Keratinocyte (primary cell): ENCODE measurements at regions not wholly inside any gene's neighbourhood (a gene's known extent, or its start where the extent isn't known, plus 50 kb on each side); places are given as distances from the start of the nearest gene placed in this dataset.

ENCODE experiments used
- DNase-seq: peaks from one replicate; pipeline ENCODE4 v3.0.0-alpha.2; 2011; ENCODE audit warnings: low read depth, missing footprints, low spot score
- FAIRE-seq: peaks from 2 replicates; lab custom pipeline; 2011; peaks lifted over from hg19 to GRCh38; lab: Jason Lieb, UNC
- H2AFZ ChIP-seq: 2 replicates; pipeline ENCODE4 v1.6.0; 2012; ENCODE audit warnings: low read length, control low read depth, inconsistent platforms; ENCODE audit not compliant: control insufficient read depth
- H3K27ac ChIP-seq: 2 replicates; pipeline ENCODE4 v1.5.1; 2011; ENCODE audit warnings: low read length; ENCODE audit not compliant: control insufficient read depth, insufficient read depth
- H3K27me3 ChIP-seq: 3 replicates; pipeline ENCODE4 v1.6.0; 2011; ENCODE audit warnings: low read length; ENCODE audit not compliant: control insufficient read depth, insufficient read depth; ENCODE audit errors: extremely low read depth
- H3K36me3 ChIP-seq, 2 experiments: 2 replicates in 1 of 2; 3 replicates in 1 of 2; pipeline ENCODE4 v1.5.1; 2011; ENCODE audit warnings: low read length in 2 of 2, mild to moderate bottlenecking in 1 of 2; ENCODE audit not compliant: control insufficient read depth in 2 of 2, insufficient read depth in 2 of 2; ENCODE audit errors: extremely low read depth in 1 of 2
- H3K4me1 ChIP-seq: 3 replicates; pipeline ENCODE4 v1.5.1; 2011; ENCODE audit warnings: low read length; ENCODE audit not compliant: control insufficient read depth, insufficient read depth; ENCODE audit errors: extremely low read depth
- H3K4me2 ChIP-seq: 3 replicates; pipeline ENCODE4 v1.6.0; 2011; ENCODE audit warnings: low read depth, low read length; ENCODE audit not compliant: control insufficient read depth, insufficient read depth; ENCODE audit errors: extremely low read depth
- H3K4me3 ChIP-seq, 3 experiments: fragments of 200-600 bp in 1 of 3; sonication (generic) in 1 of 3; 2 replicates in 2 of 3; 3 replicates in 1 of 3; pipeline ENCODE4 v1.5.1; 2011 to 2016; ENCODE audit warnings: low read length in 3 of 3, mild to moderate bottlenecking in 3 of 3, control low read depth in 2 of 3, inconsistent platforms in 1 of 3, low read depth in 1 of 3, mixed read lengths in 1 of 3, mixed run types in 1 of 3, moderate library complexity in 1 of 3; ENCODE audit not compliant: control insufficient read depth in 2 of 3, insufficient read depth in 2 of 3; ENCODE audit errors: extremely low read depth in 1 of 3
- H3K79me2 ChIP-seq: 2 replicates; pipeline ENCODE4 v1.6.0; 2012; ENCODE audit warnings: low read length; ENCODE audit not compliant: control insufficient read depth, insufficient read depth
- H3K9ac ChIP-seq: 3 replicates; pipeline ENCODE4 v1.6.0; 2011; ENCODE audit warnings: low read length; ENCODE audit not compliant: control insufficient read depth, insufficient read depth; ENCODE audit errors: extremely low read depth
- H3K9me1 ChIP-seq: 3 replicates; pipeline ENCODE4 v1.6.0; 2011; ENCODE audit warnings: low read length; ENCODE audit not compliant: control insufficient read depth, insufficient read depth; ENCODE audit errors: extremely low read depth
- H3K9me3 ChIP-seq: 2 replicates; pipeline ENCODE4 v1.5.1; 2012; ENCODE audit warnings: low read depth, low read length; ENCODE audit not compliant: control insufficient read depth
- H4K20me1 ChIP-seq: 3 replicates; pipeline ENCODE4 v1.6.0; 2011; ENCODE audit warnings: low read length; ENCODE audit not compliant: control insufficient read depth, insufficient read depth; ENCODE audit errors: extremely low read depth
- EZH2 ChIP-seq: IDR thresholded peaks from one replicate; pipeline ENCODE4 v1.6.1; 2012; ENCODE audit warnings: inconsistent platforms, mild to moderate bottlenecking, low read length, moderate library complexity
- dilution Hi-C: fragments of 300-500 bp; cut with MboI; formaldehyde crosslinking; loops from one replicate; pipeline ENCODE4 v1.7.0; 2020; ENCODE audit warnings: low sequenced_read_pairs; ENCODE audit not compliant: extremely low pct_ligation_motif_present
- TF ChIP-seq, protein P1 (sequence below), 3 experiments: IDR thresholded peaks in 1 of 3; conservative IDR thresholded peaks in 1 of 3; optimal IDR thresholded peaks in 1 of 3; 2 replicates in 2 of 3; 3 replicates in 1 of 3; pipeline versions ENCODE3 to v1.5.1; 2011; ENCODE audit warnings: low read length in 3 of 3, mild to moderate bottlenecking in 3 of 3, moderate library complexity in 2 of 3, control low read depth in 1 of 3, inconsistent platforms in 1 of 3; ENCODE audit not compliant: insufficient read depth in 2 of 3; ENCODE audit errors: extremely low read depth in 1 of 3

DNA sequence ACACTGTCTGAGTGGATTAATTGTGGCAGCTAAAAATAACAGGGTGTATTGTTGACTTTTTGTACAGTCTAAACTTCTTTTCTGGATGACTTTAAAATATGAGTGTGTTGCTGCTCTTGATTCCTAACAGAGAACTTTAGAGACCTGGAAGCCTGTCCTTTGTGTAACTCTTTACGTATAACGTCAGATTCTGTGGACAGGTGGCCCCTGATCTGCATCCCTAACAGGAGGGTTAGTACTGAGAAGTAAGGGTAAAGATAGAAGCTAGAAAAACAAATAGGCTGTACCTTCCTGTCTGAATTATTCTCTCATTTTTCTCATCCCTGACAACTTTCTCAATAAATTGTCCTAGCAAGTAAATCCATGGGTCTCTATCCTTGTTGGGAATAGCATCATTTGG lies 105.7 kb upstream of the LIMCH1 start:
- Histone ChIP-seq H3K9me1 (no peaks in the 10 kb centered on the region), H4K20me1 (no peaks in the 10 kb centered on the region), H3K27ac (no peak overlapping the region), H3K9me3 (no peaks in the 10 kb centered on the region), H3K9ac (no peak overlapping the region), H3K27me3 (no peaks in the 10 kb centered on the region), H3K36me3 (no peaks in the 10 kb centered on the region), H3K4me3 (no peak overlapping the region), H3K79me2 (no peaks in the 10 kb centered on the region), H3K4me1 (no peaks in the 10 kb centered on the region), H2AFZ (no peak overlapping the region), H3K4me2 (no peak overlapping the region)
- DNase-seq: no peak
- TF ChIP-seq, protein P1, sequence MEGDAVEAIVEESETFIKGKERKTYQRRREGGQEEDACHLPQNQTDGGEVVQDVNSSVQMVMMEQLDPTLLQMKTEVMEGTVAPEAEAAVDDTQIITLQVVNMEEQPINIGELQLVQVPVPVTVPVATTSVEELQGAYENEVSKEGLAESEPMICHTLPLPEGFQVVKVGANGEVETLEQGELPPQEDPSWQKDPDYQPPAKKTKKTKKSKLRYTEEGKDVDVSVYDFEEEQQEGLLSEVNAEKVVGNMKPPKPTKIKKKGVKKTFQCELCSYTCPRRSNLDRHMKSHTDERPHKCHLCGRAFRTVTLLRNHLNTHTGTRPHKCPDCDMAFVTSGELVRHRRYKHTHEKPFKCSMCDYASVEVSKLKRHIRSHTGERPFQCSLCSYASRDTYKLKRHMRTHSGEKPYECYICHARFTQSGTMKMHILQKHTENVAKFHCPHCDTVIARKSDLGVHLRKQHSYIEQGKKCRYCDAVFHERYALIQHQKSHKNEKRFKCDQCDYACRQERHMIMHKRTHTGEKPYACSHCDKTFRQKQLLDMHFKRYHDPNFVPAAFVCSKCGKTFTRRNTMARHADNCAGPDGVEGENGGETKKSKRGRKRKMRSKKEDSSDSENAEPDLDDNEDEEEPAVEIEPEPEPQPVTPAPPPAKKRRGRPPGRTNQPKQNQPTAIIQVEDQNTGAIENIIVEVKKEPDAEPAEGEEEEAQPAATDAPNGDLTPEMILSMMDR (optimal IDR thresholded peaks at IDR 0.05 in 1 of 3, IDR thresholded peaks at IDR 0.05 in 1 of 3, conservative IDR thresholded peaks at IDR 0.05 in 1 of 3; ENCODE audit: extremely low read depth in 1 of 3, insufficient read depth in 2 of 3, low read length in 3 of 3): no peak
- TF ChIP-seq EZH2: no peak
- dilution Hi-C loops: no loop called here
- FAIRE-seq: no peak

DNA sequence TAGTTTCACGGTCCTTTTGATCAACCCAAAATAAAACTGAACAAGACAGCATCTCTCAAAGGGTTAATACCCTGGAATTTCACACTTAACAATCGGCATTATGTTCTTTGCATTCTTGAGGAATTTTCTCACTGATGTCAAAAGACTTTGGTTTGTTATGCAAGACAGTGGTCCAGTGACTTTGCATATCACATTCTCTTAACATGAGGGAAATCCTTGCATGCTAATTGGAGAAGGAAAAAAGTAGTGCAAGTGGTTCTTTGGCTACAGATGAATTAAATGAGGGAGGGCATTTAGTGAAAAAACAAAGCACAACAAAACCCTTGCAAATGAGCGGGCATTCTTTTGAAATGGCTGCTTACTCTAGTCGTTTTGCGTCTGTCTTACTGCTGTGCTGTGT lies 105.1 kb upstream of the LIMCH1 start:
- no peak overlapping the region for H3K4me2 ChIP-seq
- no peak for FAIRE-seq
- H3K36me3 ChIP-seq: no peaks in the 10 kb centered on the region
- H3K9me3 ChIP-seq: no peaks in the 10 kb centered on the region
- no peaks in the 10 kb centered on the region for H3K27me3 ChIP-seq
- H3K4me1 ChIP-seq: no peaks in the 10 kb centered on the region
- dilution Hi-C loops: no loop called here
- no peak overlapping the region for H3K27ac ChIP-seq
- no peaks in the 10 kb centered on the region for H3K9me1 ChIP-seq
- H4K20me1 ChIP-seq: no peaks in the 10 kb centered on the region
- DNase-seq: no peak
- no peak overlapping the region for H3K9ac ChIP-seq
- no peak for TF ChIP-seq EZH2
- TF ChIP-seq, protein P1 (optimal IDR thresholded peaks at IDR 0.05 in 1 of 3, IDR thresholded peaks at IDR 0.05 in 1 of 3, conservative IDR thresholded peaks at IDR 0.05 in 1 of 3; ENCODE audit: extremely low read depth in 1 of 3, insufficient read depth in 2 of 3, low read length in 3 of 3): no peak
- H3K79me2 ChIP-seq: no peaks in the 10 kb centered on the region
- no peak overlapping the region for H2AFZ ChIP-seq
- no peak overlapping the region for H3K4me3 ChIP-seq
